A549 (cell line): ENCODE measurements at regions not wholly inside any gene's neighbourhood (a gene's known extent, or its start where the extent isn't known, plus 50 kb on each side); places are given as distances from the start of the nearest gene placed in this dataset.

Experiments used
- E2F6 ChIP-seq: IDR thresholded peaks from 2 replicates; pipeline ENCODE4 v1.6.1; 2012; ENCODE audit warnings: low read depth, borderline replicate concordance
- EP300 ChIP-seq, 2 experiments: fragments of >200 bp; sonication (Bioruptor Twin); formaldehyde crosslinking; IDR thresholded peaks; 2 replicates in 1 of 2; 3 replicates in 1 of 2; pipeline ENCODE4 v1.6.1; 2016 to 2017
- ESRRA ChIP-seq: fragments of 150-350 bp; IDR thresholded peaks from 2 replicates; pipeline ENCODE4 v1.6.1; 2014; ENCODE audit warnings: mild to moderate bottlenecking, low read length, borderline replicate concordance
- JUN ChIP-seq, 2 experiments: fragments of >200 bp; sonication (Bioruptor Twin); formaldehyde crosslinking; IDR thresholded peaks; 2 replicates in 1 of 2; 3 replicates in 1 of 2; pipeline ENCODE4 v1.6.1; 2016 to 2017
- POLR2A ChIP-seq: IDR thresholded peaks from 2 replicates; pipeline ENCODE4 v1.6.1; 2012; ENCODE audit warnings: mild to moderate bottlenecking, low read length
- USF2 ChIP-seq: fragments of 450-650 bp; IDR thresholded peaks from 2 replicates; pipeline ENCODE4 v1.6.1; 2014; ENCODE audit warnings: antibody characterized with exemption
- ZFP36 ChIP-seq: fragments of 450-650 bp; IDR thresholded peaks from 2 replicates; pipeline ENCODE4 v1.6.1; 2014; ENCODE audit warnings: borderline replicate concordance; ENCODE audit not compliant: partially characterized antibody
- TF ChIP-seq, protein P1 (sequence below): fragments of >200 bp; sonication (Bioruptor Twin); formaldehyde crosslinking; IDR thresholded peaks from 3 replicates; pipeline ENCODE4 v1.5.1; 2016
- TF ChIP-seq, protein P2 (sequence below): IDR thresholded peaks from 2 replicates; pipeline ENCODE4 v1.6.1; 2012

- no peak for TF ChIP-seq ZFP36
- no peak for TF ChIP-seq POLR2A
- no peak for TF ChIP-seq E2F6
- TF ChIP-seq, protein P1, sequence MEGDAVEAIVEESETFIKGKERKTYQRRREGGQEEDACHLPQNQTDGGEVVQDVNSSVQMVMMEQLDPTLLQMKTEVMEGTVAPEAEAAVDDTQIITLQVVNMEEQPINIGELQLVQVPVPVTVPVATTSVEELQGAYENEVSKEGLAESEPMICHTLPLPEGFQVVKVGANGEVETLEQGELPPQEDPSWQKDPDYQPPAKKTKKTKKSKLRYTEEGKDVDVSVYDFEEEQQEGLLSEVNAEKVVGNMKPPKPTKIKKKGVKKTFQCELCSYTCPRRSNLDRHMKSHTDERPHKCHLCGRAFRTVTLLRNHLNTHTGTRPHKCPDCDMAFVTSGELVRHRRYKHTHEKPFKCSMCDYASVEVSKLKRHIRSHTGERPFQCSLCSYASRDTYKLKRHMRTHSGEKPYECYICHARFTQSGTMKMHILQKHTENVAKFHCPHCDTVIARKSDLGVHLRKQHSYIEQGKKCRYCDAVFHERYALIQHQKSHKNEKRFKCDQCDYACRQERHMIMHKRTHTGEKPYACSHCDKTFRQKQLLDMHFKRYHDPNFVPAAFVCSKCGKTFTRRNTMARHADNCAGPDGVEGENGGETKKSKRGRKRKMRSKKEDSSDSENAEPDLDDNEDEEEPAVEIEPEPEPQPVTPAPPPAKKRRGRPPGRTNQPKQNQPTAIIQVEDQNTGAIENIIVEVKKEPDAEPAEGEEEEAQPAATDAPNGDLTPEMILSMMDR, result no peak
- TF ChIP-seq JUN (IDR thresholded peaks at IDR 0.05), result no peak
- TF ChIP-seq USF2, result no peak
- no peak for TF ChIP-seq ESRRA
- TF ChIP-seq, protein P2, sequence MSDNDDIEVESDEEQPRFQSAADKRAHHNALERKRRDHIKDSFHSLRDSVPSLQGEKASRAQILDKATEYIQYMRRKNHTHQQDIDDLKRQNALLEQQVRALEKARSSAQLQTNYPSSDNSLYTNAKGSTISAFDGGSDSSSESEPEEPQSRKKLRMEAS, result no peak
- TF ChIP-seq EP300 (IDR thresholded peaks at IDR 0.05), result no peak
These were observed 816.0 kb downstream of the OLFM4 start for GRCh38 chr13:53844473-53845146.
